Keratinocyte (primary cell): ENCODE measurements at regions not wholly inside any gene's neighbourhood (a gene's known extent, or its start where the extent isn't known, plus 50 kb on each side); places are given as distances from the start of the nearest gene placed in this dataset.

ENCODE experiments used
- DNase-seq: peaks from one replicate; pipeline ENCODE4 v3.0.0-alpha.2; 2011; ENCODE audit warnings: low read depth, missing footprints, low spot score
- FAIRE-seq: peaks from 2 replicates; lab custom pipeline; 2011; peaks lifted over from hg19 to GRCh38; lab: Jason Lieb, UNC
- H2AFZ ChIP-seq: 2 replicates; pipeline ENCODE4 v1.6.0; 2012; ENCODE audit warnings: low read length, control low read depth, inconsistent platforms; ENCODE audit not compliant: control insufficient read depth
- H3K27ac ChIP-seq: 2 replicates; pipeline ENCODE4 v1.5.1; 2011; ENCODE audit warnings: low read length; ENCODE audit not compliant: control insufficient read depth, insufficient read depth
- H3K27me3 ChIP-seq: 3 replicates; pipeline ENCODE4 v1.6.0; 2011; ENCODE audit warnings: low read length; ENCODE audit not compliant: control insufficient read depth, insufficient read depth; ENCODE audit errors: extremely low read depth
- H3K36me3 ChIP-seq, 2 experiments: 2 replicates in 1 of 2; 3 replicates in 1 of 2; pipeline ENCODE4 v1.5.1; 2011; ENCODE audit warnings: low read length in 2 of 2, mild to moderate bottlenecking in 1 of 2; ENCODE audit not compliant: control insufficient read depth in 2 of 2, insufficient read depth in 2 of 2; ENCODE audit errors: extremely low read depth in 1 of 2
- H3K4me1 ChIP-seq: 3 replicates; pipeline ENCODE4 v1.5.1; 2011; ENCODE audit warnings: low read length; ENCODE audit not compliant: control insufficient read depth, insufficient read depth; ENCODE audit errors: extremely low read depth
- H3K4me2 ChIP-seq: 3 replicates; pipeline ENCODE4 v1.6.0; 2011; ENCODE audit warnings: low read depth, low read length; ENCODE audit not compliant: control insufficient read depth, insufficient read depth; ENCODE audit errors: extremely low read depth
- H3K4me3 ChIP-seq, 3 experiments: fragments of 200-600 bp in 1 of 3; sonication (generic) in 1 of 3; 2 replicates in 2 of 3; 3 replicates in 1 of 3; pipeline ENCODE4 v1.5.1; 2011 to 2016; ENCODE audit warnings: low read length in 3 of 3, mild to moderate bottlenecking in 3 of 3, control low read depth in 2 of 3, inconsistent platforms in 1 of 3, low read depth in 1 of 3, mixed read lengths in 1 of 3, mixed run types in 1 of 3, moderate library complexity in 1 of 3; ENCODE audit not compliant: control insufficient read depth in 2 of 3, insufficient read depth in 2 of 3; ENCODE audit errors: extremely low read depth in 1 of 3
- H3K79me2 ChIP-seq: 2 replicates; pipeline ENCODE4 v1.6.0; 2012; ENCODE audit warnings: low read length; ENCODE audit not compliant: control insufficient read depth, insufficient read depth
- H3K9ac ChIP-seq: 3 replicates; pipeline ENCODE4 v1.6.0; 2011; ENCODE audit warnings: low read length; ENCODE audit not compliant: control insufficient read depth, insufficient read depth; ENCODE audit errors: extremely low read depth
- H3K9me1 ChIP-seq: 3 replicates; pipeline ENCODE4 v1.6.0; 2011; ENCODE audit warnings: low read length; ENCODE audit not compliant: control insufficient read depth, insufficient read depth; ENCODE audit errors: extremely low read depth
- H3K9me3 ChIP-seq: 2 replicates; pipeline ENCODE4 v1.5.1; 2012; ENCODE audit warnings: low read depth, low read length; ENCODE audit not compliant: control insufficient read depth
- H4K20me1 ChIP-seq: 3 replicates; pipeline ENCODE4 v1.6.0; 2011; ENCODE audit warnings: low read length; ENCODE audit not compliant: control insufficient read depth, insufficient read depth; ENCODE audit errors: extremely low read depth
- CTCF ChIP-seq, 3 experiments: IDR thresholded peaks in 1 of 3; conservative IDR thresholded peaks in 1 of 3; optimal IDR thresholded peaks in 1 of 3; 2 replicates in 2 of 3; 3 replicates in 1 of 3; pipeline versions ENCODE3 to v1.5.1; 2011; ENCODE audit warnings: low read length in 3 of 3, mild to moderate bottlenecking in 3 of 3, moderate library complexity in 2 of 3, control low read depth in 1 of 3, inconsistent platforms in 1 of 3; ENCODE audit not compliant: insufficient read depth in 2 of 3; ENCODE audit errors: extremely low read depth in 1 of 3
- EZH2 ChIP-seq: IDR thresholded peaks from one replicate; pipeline ENCODE4 v1.6.1; 2012; ENCODE audit warnings: inconsistent platforms, mild to moderate bottlenecking, low read length, moderate library complexity
- dilution Hi-C: fragments of 300-500 bp; cut with MboI; formaldehyde crosslinking; loops from one replicate; pipeline ENCODE4 v1.7.0; 2020; ENCODE audit warnings: low sequenced_read_pairs; ENCODE audit not compliant: extremely low pct_ligation_motif_present

GRCh38 chr2:238700117-238700457, 147.8 kb upstream of the TWIST2 start:
- Histone ChIP-seq H2AFZ (no peak overlapping the region), H3K27me3 (no peaks in the 10 kb centered on the region), H3K9me3 (no peaks in the 10 kb centered on the region), H3K9ac (no peak overlapping the region), H4K20me1 (no peaks in the 10 kb centered on the region), H3K4me3 (no peak overlapping the region), H3K4me1 (no peaks in the 10 kb centered on the region), H3K79me2 (no peaks in the 10 kb centered on the region), H3K4me2 (no peak overlapping the region), H3K27ac (no peak overlapping the region), H3K9me1 (no peaks in the 10 kb centered on the region), H3K36me3 (no peaks in the 10 kb centered on the region)
- FAIRE-seq (no peak), DNase-seq (no peak)
- no peak for TF ChIP-seq CTCF (optimal IDR thresholded peaks at IDR 0.05 in 1 of 3, IDR thresholded peaks at IDR 0.05 in 1 of 3, conservative IDR thresholded peaks at IDR 0.05 in 1 of 3; ENCODE audit: extremely low read depth in 1 of 3, insufficient read depth in 2 of 3, low read length in 3 of 3)
- no peak for TF ChIP-seq EZH2
- dilution Hi-C loops, result no loop called here

GRCh38 chr2:238700506-238701340, 147.2 kb upstream of the TWIST2 start:
- FAIRE-seq (no peak), DNase-seq (no peak)
- Histone ChIP-seq H3K9me1 (no peaks in the 10 kb centered on the region), H3K9ac (no peak overlapping the region), H3K27me3 (no peaks in the 10 kb centered on the region), H3K27ac (no peak overlapping the region), H3K4me3 (no peak overlapping the region), H3K4me1 (no peaks in the 10 kb centered on the region), H3K79me2 (no peaks in the 10 kb centered on the region), H3K4me2 (no peak overlapping the region), H3K36me3 (no peaks in the 10 kb centered on the region), H4K20me1 (no peaks in the 10 kb centered on the region), H3K9me3 (no peaks in the 10 kb centered on the region), H2AFZ (no peak overlapping the region)
- dilution Hi-C loops, result no loop called here
- TF ChIP-seq EZH2 (no peak), CTCF (optimal IDR thresholded peaks at IDR 0.05 in 1 of 3, IDR thresholded peaks at IDR 0.05 in 1 of 3, conservative IDR thresholded peaks at IDR 0.05 in 1 of 3; ENCODE audit: extremely low read depth in 1 of 3, insufficient read depth in 2 of 3, low read length in 3 of 3) (no peak)
